IMR-90 (cell line): ENCODE measurements at regions not wholly inside any gene's neighbourhood (a gene's known extent, or its start where the extent isn't known, plus 50 kb on each side); places are given as distances from the start of the nearest gene placed in this dataset.

ENCODE experiments used
- ATAC-seq: fragments of 200-7000 bp; cut with Tn5 transposase; 2 replicates; pipeline ENCODE4 v1.9.1; 2020; ENCODE audit warnings: low read depth, mild to moderate bottlenecking, moderate library complexity
- BruUV-seq: library from RNA; stranded (reverse); fragments of 400-500 nt; replicated peaks from 2 replicates; lab custom pipeline; 2021; lab: Mats Ljungman, UMichigan
- CTCF ChIA-PET: fragments of 300-600 bp; formaldehyde crosslinking; extraction: SDS; loops from one replicate; lab custom pipeline; 2021; ENCODE audit warnings: antibody characterized with exemption; lab: Yijun Ruan, JAX
- POLR2A ChIA-PET: fragments of 300-600 bp; sonication (Branson Sonifier 250); formaldehyde crosslinking; loops from one replicate; lab custom pipeline; 2022; ENCODE audit warnings: antibody characterized with exemption; ENCODE audit not compliant: unreplicated experiment; lab: Charles Lee
- DNase-seq: peaks from one replicate; pipeline ENCODE4 v3.0.0; 2013
- H2AFZ ChIP-seq: replicated peaks from 2 replicates; pipeline ENCODE3; 2013; ENCODE audit warnings: low read length, mild to moderate bottlenecking; ENCODE audit not compliant: poor library complexity
- H2AK5ac ChIP-seq: 2 replicates; pipeline ENCODE4 v1.6.1; 2013; ENCODE audit warnings: low read depth, low read length, inconsistent platforms
- H2AK9ac ChIP-seq: replicated peaks from 2 replicates; pipeline ENCODE3; 2013; ENCODE audit warnings: mild to moderate bottlenecking, low read depth, low read length, moderate library complexity; ENCODE audit not compliant: poor library complexity
- H2BK120ac ChIP-seq: 2 replicates; pipeline ENCODE4 v1.6.1; 2013; ENCODE audit warnings: low read depth, low read length, inconsistent platforms
- H2BK15ac ChIP-seq: 3 replicates; pipeline ENCODE4 v1.6.1; 2013; ENCODE audit warnings: low read depth, low read length, inconsistent platforms
- H2BK20ac ChIP-seq: 2 replicates; pipeline ENCODE4 v1.6.1; 2013; ENCODE audit warnings: low read depth, mild to moderate bottlenecking, inconsistent platforms, low read length, moderate library complexity
- H2BK5ac ChIP-seq: 2 replicates; pipeline ENCODE4 v1.6.1; 2013; ENCODE audit warnings: mild to moderate bottlenecking, low read depth, low read length, inconsistent platforms; ENCODE audit not compliant: poor library complexity, severe bottlenecking
- H3K14ac ChIP-seq: replicated peaks from 2 replicates; pipeline ENCODE4 v1.6.1; 2013; ENCODE audit warnings: low read depth, low read length, inconsistent platforms
- H3K18ac ChIP-seq: 2 replicates; pipeline ENCODE4 v1.6.1; 2013; ENCODE audit warnings: low read depth, low read length, control low read depth
- H3K23ac ChIP-seq: 2 replicates; pipeline ENCODE4 v1.6.1; 2013; ENCODE audit warnings: low read depth, low read length, inconsistent platforms
- H3K27ac ChIP-seq: 2 replicates; pipeline ENCODE4 v1.5.1; 2013; ENCODE audit warnings: mild to moderate bottlenecking, control low read depth, low read length; ENCODE audit not compliant: insufficient read depth
- H3K27me3 ChIP-seq: 2 replicates; pipeline ENCODE4 v1.6.1; 2013; ENCODE audit warnings: low read length; ENCODE audit not compliant: control insufficient read depth, insufficient read depth
- H3K36me3 ChIP-seq: 2 replicates; pipeline ENCODE4 v1.6.1; 2013; ENCODE audit warnings: low read length, mixed read lengths; ENCODE audit not compliant: control insufficient read depth, insufficient read depth
- H3K4ac ChIP-seq: 2 replicates; pipeline ENCODE4 v1.6.1; 2013; ENCODE audit warnings: low read depth, low read length, inconsistent platforms
- H3K4me1 ChIP-seq: 2 replicates; pipeline ENCODE4 v1.6.1; 2013; ENCODE audit warnings: low read length, mixed read lengths; ENCODE audit not compliant: control insufficient read depth, insufficient read depth
- H3K4me2 ChIP-seq: 2 replicates; pipeline ENCODE4 v1.6.1; 2013; ENCODE audit warnings: low read depth, mild to moderate bottlenecking, control low read depth, low read length, moderate library complexity
- H3K4me3 ChIP-seq: 2 replicates; pipeline ENCODE4 v1.5.1; 2013; ENCODE audit warnings: low read depth, mild to moderate bottlenecking, control low read depth, low read length, moderate library complexity; ENCODE audit not compliant: insufficient read depth
- H3K56ac ChIP-seq: 2 replicates; pipeline ENCODE4 v1.6.1; 2013; ENCODE audit warnings: low read length, inconsistent platforms; ENCODE audit not compliant: insufficient read depth; ENCODE audit errors: extremely low read depth
- H3K79me1 ChIP-seq, 2 experiments: 2 replicates each; pipeline ENCODE4 v1.6.1; 2013; ENCODE audit warnings: low read length in 2 of 2, inconsistent platforms in 1 of 2, low read depth in 1 of 2
- H3K9ac ChIP-seq: 2 replicates; pipeline ENCODE4 v1.6.1; 2013; ENCODE audit warnings: low read depth, low read length, control low read depth
- H3K9me1 ChIP-seq: 2 replicates; pipeline ENCODE4 v1.6.1; 2013; ENCODE audit warnings: low read length, inconsistent platforms; ENCODE audit not compliant: insufficient read depth
- H3K9me3 ChIP-seq: 2 replicates; pipeline ENCODE4 v1.6.1; 2013; ENCODE audit warnings: low read length; ENCODE audit not compliant: control insufficient read depth, insufficient read depth
- H4K20me1 ChIP-seq: 2 replicates; pipeline ENCODE4 v1.6.1; 2013; ENCODE audit warnings: low read length, inconsistent platforms; ENCODE audit not compliant: insufficient read depth
- H4K5ac ChIP-seq: 2 replicates; pipeline ENCODE4 v1.6.1; 2013; ENCODE audit warnings: mild to moderate bottlenecking, low read depth, low read length, control low read depth
- H4K8ac ChIP-seq, 2 experiments: 2 replicates each; pipeline ENCODE4 v1.6.1; 2013; ENCODE audit warnings: low read depth in 2 of 2, low read length in 2 of 2, control low read depth in 1 of 2, inconsistent platforms in 1 of 2
- H4K91ac ChIP-seq: 2 replicates; pipeline ENCODE4 v1.6.1; 2013; ENCODE audit warnings: low read depth, low read length, inconsistent platforms; ENCODE audit not compliant: insufficient read depth
- CEBPB ChIP-seq: IDR thresholded peaks from 2 replicates; pipeline ENCODE4 v1.6.1; 2012; ENCODE audit warnings: low read depth, low read length, improper control_type of control experiment
- CHD1 ChIP-seq: IDR thresholded peaks from 2 replicates; pipeline ENCODE4 v1.6.1; 2012; ENCODE audit warnings: low read depth, low read length, improper control_type of control experiment
- CTCF ChIP-seq: conservative IDR thresholded peaks from 2 replicates; pipeline ENCODE4 v1.5.1; 2012; ENCODE audit warnings: mild to moderate bottlenecking, low read depth, low read length, improper control_type of control experiment
- ELK1 ChIP-seq: fragments of 150-350 bp; IDR thresholded peaks from 2 replicates; pipeline ENCODE4 v1.6.1; 2016; ENCODE audit warnings: low read depth, mild to moderate bottlenecking, low read length, moderate library complexity, borderline replicate concordance
- FOS ChIP-seq: fragments of 150-350 bp; IDR thresholded peaks from 2 replicates; pipeline ENCODE4 v1.6.1; 2016; ENCODE audit warnings: low read depth, low read length
- MAFK ChIP-seq: IDR thresholded peaks from 2 replicates; pipeline ENCODE4 v1.6.1; 2012; ENCODE audit warnings: low read depth, low read length, improper control_type of control experiment
- MAZ ChIP-seq: IDR thresholded peaks from 2 replicates; pipeline ENCODE4 v1.6.1; 2012; ENCODE audit warnings: low read depth, mild to moderate bottlenecking, low read length, improper control_type of control experiment, moderate library complexity, borderline replicate concordance
- MXI1 ChIP-seq: IDR thresholded peaks from 2 replicates; pipeline ENCODE4 v1.6.1; 2012; ENCODE audit warnings: low read depth, mild to moderate bottlenecking, low read length, moderate library complexity, borderline replicate concordance
- NFE2L2 ChIP-seq: fragments of 150-350 bp; IDR thresholded peaks from 2 replicates; pipeline ENCODE4 v1.6.1; 2016; ENCODE audit warnings: low read depth, mild to moderate bottlenecking, low read length
- POLR2A ChIP-seq: IDR thresholded peaks from 2 replicates; pipeline ENCODE4 v1.6.1; 2012; ENCODE audit warnings: mild to moderate bottlenecking, low read depth, low read length
- RAD21 ChIP-seq: IDR thresholded peaks from 2 replicates; pipeline ENCODE4 v1.6.1; 2012; ENCODE audit warnings: low read length, improper control_type of control experiment
- RCOR1 ChIP-seq: IDR thresholded peaks from 2 replicates; pipeline ENCODE4 v1.6.1; 2012; ENCODE audit warnings: mild to moderate bottlenecking, low read length, improper control_type of control experiment; ENCODE audit not compliant: insufficient replicate concordance
- RFX5 ChIP-seq: IDR thresholded peaks from 2 replicates; pipeline ENCODE4 v1.8.0; 2012; ENCODE audit warnings: low read depth, mild to moderate bottlenecking, low read length, moderate library complexity
- SMC3 ChIP-seq: fragments of 150-350 bp; IDR thresholded peaks from 2 replicates; pipeline ENCODE4 v1.6.1; 2016; ENCODE audit warnings: low read depth, mild to moderate bottlenecking, antibody characterized with exemption, low read length, moderate library complexity
- USF2 ChIP-seq: fragments of 150-350 bp; IDR thresholded peaks from 2 replicates; pipeline ENCODE4 v1.6.1; 2017; ENCODE audit warnings: mild to moderate bottlenecking, antibody characterized with exemption, low read length, low read depth
- WGBS, 2 experiments: methylation state at CpG; one replicate each; pipeline versions ENCODE4 v1.1.5 to v1.1.7; 2013; ENCODE audit warnings: missing lambda C conversion rate in 2 of 2; ENCODE audit not compliant: insufficient read length in 1 of 2; ENCODE audit errors: extremely low coverage in 2 of 2; 5-methylcytosine and 5-hydroxymethylcytosine counted together
- dilution Hi-C: fragments of 300-500 bp; cut with HindIII; formaldehyde crosslinking; loops from one replicate; pipeline ENCODE4 v1.14.3; 2018; ENCODE audit warnings: low sequenced_read_pairs; ENCODE audit not compliant: unreplicated experiment
- in situ Hi-C: fragments of 300-500 bp; cut with MboI; formaldehyde crosslinking; loops from 3 replicates; pipeline ENCODE4 v1.14.3; 2019; ENCODE audit warnings: low sequenced_read_pairs, inconsistent platforms, mixed read lengths
- intact Hi-C: fragments of 100-400 bp; cut with micrococcal nuclease; formaldehyde crosslinking; loops from 2 replicates; pipeline ENCODE4 v1.10.0; 2022

GRCh38 chr18:38257661-38258060, 692.1 kb upstream of the CELF4 start:
- 30% methylated on average over 2 of the region's 4 CpGs; no CpG with 5 or more reads in 1 of the 2 experiments for WGBS, 2 experiments
- Histone ChIP-seq H3K4me1 (no peaks in the 10 kb centered on the region), H2BK15ac (no peak overlapping the region), H3K9ac (no peak overlapping the region), H2AK9ac (no peak overlapping the region), H3K56ac (no peak overlapping the region), H3K79me1 (no peaks in the 10 kb centered on the region), H3K4me3 (no peak overlapping the region), H2BK20ac (no peak overlapping the region), H3K14ac (no peak overlapping the region), H3K4ac (no peak overlapping the region), H4K5ac (no peak overlapping the region), H3K23ac (no peak overlapping the region), H2AFZ (no peak overlapping the region), H2BK120ac (no peak overlapping the region), H4K8ac (no peak overlapping the region), H3K4me2 (no peak overlapping the region), H2AK5ac (no peak overlapping the region), H2BK5ac (no peak overlapping the region), H3K9me1 (no peaks in the 10 kb centered on the region), H4K20me1 (no peaks in the 10 kb centered on the region), H3K36me3 (no peaks in the 10 kb centered on the region), H3K9me3 (no peaks in the 10 kb centered on the region; the same call in 1 of the 2 replicates), H3K27me3 (no peaks in the 10 kb centered on the region), H3K18ac (no peak overlapping the region), H3K27ac (no peak overlapping the region), H4K91ac (no peak overlapping the region)
- TF ChIP-seq NFE2L2 (no peak), MXI1 (no peak), CEBPB (no peak), RFX5 (no peak), FOS (no peak), USF2 (no peak), MAZ (no peak), CTCF (no peak), MAFK (no peak), CHD1 (no peak), ELK1 (no peak), SMC3 (no peak), RCOR1 (no peak), POLR2A (no peak), RAD21 (no peak)
- dilution Hi-C loops, result no loop called here
- DNase-seq (no peak), ATAC-seq (no peak)
- BruUV-seq, result no TSS peak
- intact Hi-C loops, result no loop called here
- CTCF ChIA-PET, result no interaction called here
- POLR2A ChIA-PET, result no interaction called here
- in situ Hi-C loops, result no loop called here
